Kidney (tissue), 13 donors: ENCODE measurements at regions not wholly inside any gene's neighbourhood (a gene's known extent, or its start where the extent isn't known, plus 50 kb on each side); places are given as distances from the start of the nearest gene placed in this dataset.

Source experiments
- DNase-seq, 5 donors: peaks; one replicate each; pipeline ENCODE4 v3.0.0-alpha.2; 2013 to 2020
- FAIRE-seq: peaks from 2 replicates; lab custom pipeline; 2012; peaks lifted over from hg19 to GRCh38; lab: Jason Lieb, UNC
- H3K27ac ChIP-seq, 2 donors: one replicate each; pipeline ENCODE4 v1.7.0; 2013; ENCODE audit warnings: low read depth in 2 of 2, low read length in 2 of 2, inconsistent platforms in 1 of 2
- H3K27me3 ChIP-seq: one replicate; pipeline ENCODE4 v1.7.1; 2013; ENCODE audit warnings: low read length, inconsistent platforms; ENCODE audit not compliant: control insufficient read depth, insufficient read depth
- H3K36me3 ChIP-seq, 3 donors: one replicate each; pipeline versions ENCODE4 v1.7.0 to v1.7.1; 2013; ENCODE audit warnings: low read length in 3 of 3, control low read depth in 1 of 3, inconsistent platforms in 1 of 3; ENCODE audit not compliant: insufficient read depth in 3 of 3, control insufficient read depth in 2 of 3
- H3K4me1 ChIP-seq, 3 donors: one replicate each; pipeline versions ENCODE4 v1.7.0 to v1.7.1; 2013; ENCODE audit warnings: low read length in 3 of 3, inconsistent platforms in 1 of 3, low read depth in 1 of 3; ENCODE audit not compliant: control insufficient read depth in 2 of 3, insufficient read depth in 2 of 3
- H3K4me3 ChIP-seq, 3 donors: one replicate each; pipeline versions ENCODE4 v1.7.0 to v1.8.1; 2013; ENCODE audit warnings: low read length in 3 of 3, control low read depth in 1 of 3, inconsistent platforms in 1 of 3
- H3K9ac ChIP-seq, 3 donors: one replicate each; pipeline versions ENCODE4 v1.7.0 to v1.7.1; 2013; ENCODE audit warnings: low read length in 3 of 3, control low read depth in 1 of 3, inconsistent platforms in 1 of 3
- H3K9me3 ChIP-seq, 3 donors: one replicate each; pipeline versions ENCODE4 v1.7.0 to v1.7.1; 2013; ENCODE audit warnings: low read length in 3 of 3, control low read depth in 1 of 3, inconsistent platforms in 1 of 3; ENCODE audit not compliant: control insufficient read depth in 2 of 3, insufficient read depth in 1 of 3
- intact Hi-C: fragments of 100-400 bp; cut with DNase I; formaldehyde crosslinking; loops from one replicate; pipeline ENCODE4 v1.11.1; 2022
- TF ChIP-seq, protein P1 (sequence below): IDR thresholded peaks from 3 replicates; pipeline ENCODE4 v1.5.1; 2012; ENCODE audit warnings: mild to moderate bottlenecking, moderate library complexity, borderline replicate concordance; ENCODE audit not compliant: insufficient read depth; ENCODE audit errors: extremely low read depth
- donor health status: control.
- donor health status: control.
- donor health status: control.
- donor health status: control.
- donor health status: control.
- donor health status: DM: yes; HTN: yes; CAD: no.
- donor health status: Normal renal cell carcinoma (clear cell type).

GRCh38 chr20:11182720-11183119, 508.9 kb upstream of the JAG1 start:
- DNase-seq, result no peak
- Histone ChIP-seq H3K36me3 (no peaks in the 10 kb centered on the region), H3K4me3 (no peak overlapping the region), H3K9ac (no peak overlapping the region), H3K27me3 (no peaks in the 10 kb centered on the region), H3K9me3 (peaks cover 0 to 11% (median 0%) of the 10 kb centered on the region in 3 donors), H3K27ac (no peak overlapping the region), H3K4me1 (no peaks in the 10 kb centered on the region)
- intact Hi-C loops, result no loop called here
- no peak for FAIRE-seq
- TF ChIP-seq, protein P1, sequence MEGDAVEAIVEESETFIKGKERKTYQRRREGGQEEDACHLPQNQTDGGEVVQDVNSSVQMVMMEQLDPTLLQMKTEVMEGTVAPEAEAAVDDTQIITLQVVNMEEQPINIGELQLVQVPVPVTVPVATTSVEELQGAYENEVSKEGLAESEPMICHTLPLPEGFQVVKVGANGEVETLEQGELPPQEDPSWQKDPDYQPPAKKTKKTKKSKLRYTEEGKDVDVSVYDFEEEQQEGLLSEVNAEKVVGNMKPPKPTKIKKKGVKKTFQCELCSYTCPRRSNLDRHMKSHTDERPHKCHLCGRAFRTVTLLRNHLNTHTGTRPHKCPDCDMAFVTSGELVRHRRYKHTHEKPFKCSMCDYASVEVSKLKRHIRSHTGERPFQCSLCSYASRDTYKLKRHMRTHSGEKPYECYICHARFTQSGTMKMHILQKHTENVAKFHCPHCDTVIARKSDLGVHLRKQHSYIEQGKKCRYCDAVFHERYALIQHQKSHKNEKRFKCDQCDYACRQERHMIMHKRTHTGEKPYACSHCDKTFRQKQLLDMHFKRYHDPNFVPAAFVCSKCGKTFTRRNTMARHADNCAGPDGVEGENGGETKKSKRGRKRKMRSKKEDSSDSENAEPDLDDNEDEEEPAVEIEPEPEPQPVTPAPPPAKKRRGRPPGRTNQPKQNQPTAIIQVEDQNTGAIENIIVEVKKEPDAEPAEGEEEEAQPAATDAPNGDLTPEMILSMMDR, result no peak

DNA sequence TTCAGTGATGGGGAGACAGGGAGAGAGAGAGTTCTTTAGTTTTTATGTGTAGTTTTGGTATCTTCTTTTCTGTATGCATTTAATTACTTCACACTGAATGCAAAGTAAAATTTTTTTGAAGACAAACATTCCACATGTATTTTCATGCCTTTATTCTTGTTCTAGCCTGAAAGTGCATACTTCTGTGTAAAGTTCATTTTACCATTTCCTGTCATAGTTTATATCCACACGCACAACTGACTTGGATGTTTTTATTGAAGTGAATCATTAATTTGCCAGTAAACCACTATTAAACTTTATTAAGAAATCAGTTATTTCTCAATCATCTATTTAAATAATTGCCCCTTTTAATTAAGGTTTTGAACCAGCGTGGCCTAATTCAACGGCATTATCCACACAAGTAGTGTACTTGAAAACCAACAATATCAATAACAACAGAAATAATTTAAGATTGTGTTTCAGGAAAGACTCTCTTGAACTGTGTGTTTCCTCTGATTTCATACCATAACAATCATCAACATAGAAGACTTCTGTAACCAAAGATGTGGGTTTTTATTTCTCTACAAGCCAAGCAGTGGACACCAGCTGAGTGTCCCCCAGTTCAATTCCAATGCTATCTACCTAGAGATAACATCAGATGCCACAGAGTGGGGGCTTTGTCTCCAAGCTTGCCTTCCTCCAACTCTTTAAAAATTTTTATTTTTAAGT, 512.7 kb upstream of the JAG1 start:
- Histone ChIP-seq H3K9ac (no peak overlapping the region), H3K4me1 (no peaks in the 10 kb centered on the region), H3K27me3 (no peaks in the 10 kb centered on the region), H3K36me3 (no peaks in the 10 kb centered on the region), H3K27ac (no peak overlapping the region), H3K9me3 (peaks cover 0 to 7% (median 0%) of the 10 kb centered on the region in 3 donors), H3K4me3 (no peak overlapping the region)
- TF ChIP-seq, protein P1, result no peak
- FAIRE-seq, result no peak
- DNase-seq, result no peak
- intact Hi-C loops, result no loop called here

- Histone ChIP-seq H3K27ac (no peak overlapping the region), H3K36me3 (no peaks in the 10 kb centered on the region), H3K4me3 (no peak overlapping the region), H3K4me1 (no peaks in the 10 kb centered on the region), H3K27me3 (no peaks in the 10 kb centered on the region), H3K9me3 (peaks cover 0 to 7% (median 0%) of the 10 kb centered on the region in 3 donors), H3K9ac (no peak overlapping the region)
- no peak for FAIRE-seq
- DNase-seq, result no peak
- TF ChIP-seq, protein P1, result no peak
- intact Hi-C loops, result no loop called here
Observed at GRCh38 chr20:11188843-11189603, 515.2 kb upstream of the JAG1 start.
